ENCODE measurements at regions not wholly inside any gene's neighbourhood (a gene's known extent, or its start where the extent isn't known, plus 50 kb on each side); places are given as distances from the start of the nearest gene placed in this dataset.

GRCh38 chr1:234554218-234554697 lies 55.7 kb downstream of the IRF2BP2 start:
- DNase-seq = no peak

GRCh38 chr1:234553240-234554188 lies 56.5 kb downstream of the IRF2BP2 start:
- peak; percentile 89 for DNase-seq

- DNase-seq = no peak
Measured at GRCh38 chr1:234551032-234551378, 59.0 kb downstream of the IRF2BP2 start.

GRCh38 chr1:234550341-234551031 lies 59.5 kb downstream of the IRF2BP2 start:
- no peak for DNase-seq

GRCh38 chr1:234549447-234550021 lies 60.4 kb downstream of the IRF2BP2 start:
- no peak for DNase-seq

- DNase-seq = no peak
Measured at GRCh38 chr1:234546890-234547788, 62.8 kb downstream of the IRF2BP2 start.

GRCh38 chr1:234546387-234546704 lies 63.6 kb downstream of the IRF2BP2 start:
- DNase-seq = no peak

GRCh38 chr1:234545517-234546386 lies 64.2 kb downstream of the IRF2BP2 start:
- no peak for DNase-seq

- DNase-seq = peak; percentile 89
Measured at GRCh38 chr1:234544087-234544579, 65.2 kb upstream of the TARBP1 start.

GRCh38 chr1:234543442-234544086 lies 64.6 kb upstream of the TARBP1 start:
- DNase-seq = no peak

- no peak for DNase-seq
Measured at GRCh38 chr1:234542211-234542850, 63.4 kb upstream of the TARBP1 start.

- DNase-seq = no peak
Measured at GRCh38 chr1:234541286-234541975, 62.5 kb upstream of the TARBP1 start.

- no peak for DNase-seq
Measured at GRCh38 chr1:234540404-234540762, 61.4 kb upstream of the TARBP1 start.

GRCh38 chr1:234539666-234540403 lies 60.9 kb upstream of the TARBP1 start:
- DNase-seq = no peak

- DNase-seq = no peak
Measured at GRCh38 chr1:234538930-234539649, 60.1 kb upstream of the TARBP1 start.

- no peak for DNase-seq
Measured at GRCh38 chr1:234538062-234538731, 59.2 kb upstream of the TARBP1 start.

GRCh38 chr1:234537236-234537635 lies 58.3 kb upstream of the TARBP1 start:
- DNase-seq = no peak

- no peak for DNase-seq
Measured at GRCh38 chr1:234536741-234537140, 57.8 kb upstream of the TARBP1 start.

Measured in fibroblast of skin of scalp (primary cell).